Cerebellar nuclear complex (tissue), 1 donor: ENCODE measurements at regions not wholly inside any gene's neighbourhood (a gene's known extent, or its start where the extent isn't known, plus 50 kb on each side); places are given as distances from the start of the nearest gene placed in this dataset.

Experiments used
- DNase-seq, 2 experiments: peaks; one replicate each; lab custom pipeline; 2025; lab: John Stamatoyannopoulos, UW

DNA sequence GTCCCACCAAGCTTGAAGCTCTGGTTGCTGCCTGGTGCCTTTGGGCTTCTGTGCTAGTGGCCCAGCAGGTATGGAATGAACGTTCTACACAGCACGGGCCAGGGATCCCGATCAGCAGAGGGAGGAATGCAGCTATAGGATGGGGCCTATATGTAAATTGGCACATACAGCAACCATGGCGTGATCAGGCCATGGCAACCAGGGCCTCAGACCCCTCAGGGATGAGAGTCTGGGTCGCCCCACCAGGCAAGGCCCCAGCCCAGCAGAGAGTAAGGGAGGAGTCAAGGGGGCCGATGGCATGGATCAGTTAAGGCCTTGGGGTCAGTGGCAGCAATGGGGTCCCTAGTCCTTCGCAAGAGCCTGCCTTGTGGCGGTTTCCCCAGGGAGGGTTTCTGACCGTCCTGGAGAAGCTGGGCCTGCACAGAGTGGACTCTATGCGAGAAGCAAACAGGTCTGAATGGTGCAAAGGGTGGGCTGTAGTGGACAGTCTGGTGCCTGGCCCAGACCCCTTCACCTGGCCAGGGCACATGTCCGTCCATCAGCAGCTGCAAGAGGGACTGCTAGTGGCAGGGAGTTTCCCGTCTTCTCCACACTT is 98.2 kb upstream of the SLC22A11 start:
- no peak for DNase-seq

DNA sequence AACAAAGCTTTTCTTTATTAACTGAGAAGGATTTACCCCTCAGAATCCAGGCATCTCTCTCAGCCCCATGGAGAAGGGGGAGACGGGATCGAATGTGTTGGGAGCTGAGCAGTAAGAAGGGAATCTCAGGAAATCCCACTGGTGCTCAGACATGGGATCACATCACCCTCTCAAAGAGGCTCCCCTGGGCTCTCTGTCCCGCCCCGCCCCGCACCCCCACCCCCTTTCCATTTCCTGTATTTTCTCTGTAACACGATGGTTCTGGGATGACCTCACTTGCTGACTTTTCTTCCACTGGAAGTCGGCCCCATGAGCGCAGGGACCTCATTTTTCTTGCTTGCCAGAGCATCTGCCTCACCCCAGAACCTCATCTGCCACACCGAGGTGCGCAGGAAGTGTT is 96.7 kb upstream of the SLC22A11 start:
- DNase-seq, result no peak

- DNase-seq, result no peak
Measured at GRCh38 chr11:64459609-64460008, 96.1 kb upstream of the SLC22A11 start.

DNA sequence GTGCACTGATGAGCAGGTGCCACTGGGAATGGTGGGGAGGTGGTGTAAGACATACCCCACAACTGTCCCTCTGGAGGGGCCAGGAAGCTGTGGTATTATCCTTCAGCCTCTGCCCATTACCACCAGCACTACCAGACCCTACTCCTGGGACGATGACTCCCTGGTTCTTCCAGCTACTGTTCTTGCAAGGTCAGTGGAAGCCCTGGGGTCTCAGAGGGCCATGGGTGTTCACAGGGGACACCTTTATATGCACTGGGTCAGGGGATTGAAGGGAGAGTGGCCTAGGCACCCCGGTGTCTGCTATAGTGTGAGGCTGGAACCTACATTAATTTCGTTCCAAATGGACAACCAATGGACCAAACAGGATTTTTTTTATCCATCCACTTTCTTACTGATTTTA is 94.7 kb upstream of the SLC22A11 start:
- DNase-seq, result no peak

GRCh38 chr11:64466115-64466718 is 89.5 kb upstream of the SLC22A11 start:
- DNase-seq, result no peak

DNA sequence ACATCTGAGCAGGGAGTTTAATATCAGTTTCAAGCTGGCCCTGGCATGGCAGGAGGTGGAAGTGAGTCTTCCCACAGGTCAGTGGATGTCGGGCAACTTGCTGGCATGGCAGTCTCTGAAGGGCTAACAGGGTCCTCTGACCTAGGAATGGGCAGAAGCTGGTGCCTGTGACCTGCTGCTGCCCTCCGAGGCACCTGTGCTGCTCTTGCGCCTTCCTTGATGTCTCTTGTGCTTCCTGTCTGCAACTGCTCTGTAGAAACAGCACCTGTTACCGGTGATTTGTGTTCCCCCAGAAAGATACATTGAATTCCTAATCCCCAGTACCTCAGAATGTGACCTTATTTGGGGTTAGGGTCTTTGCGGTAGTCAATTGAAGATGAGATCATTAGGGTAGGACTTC is 86.5 kb upstream of the SLC22A11 start:
- no peak for DNase-seq

GRCh38 chr11:64472593-64473455 is 82.9 kb upstream of the SLC22A11 start:
- DNase-seq, result no peak

DNA sequence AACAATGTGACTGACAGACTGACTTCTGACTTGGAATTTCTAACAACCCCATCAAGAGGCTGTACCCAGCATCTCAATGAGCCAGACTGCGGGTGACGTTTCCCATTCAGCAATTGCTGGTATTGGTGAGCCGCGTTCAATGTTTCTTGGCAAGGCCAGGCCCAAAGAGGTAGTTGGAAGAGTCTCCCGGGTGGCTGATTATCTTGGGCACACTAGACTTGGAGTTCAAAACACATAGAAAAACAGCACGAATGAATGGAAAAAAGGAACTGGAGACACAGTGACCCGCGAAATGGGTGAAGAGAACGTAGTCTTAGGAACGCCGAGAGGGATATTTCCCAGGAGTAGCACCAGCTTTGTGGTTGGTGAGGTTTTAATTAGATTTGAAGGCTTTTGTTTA is 81.1 kb upstream of the SLC22A11 start:
- DNase-seq, result no peak

DNA sequence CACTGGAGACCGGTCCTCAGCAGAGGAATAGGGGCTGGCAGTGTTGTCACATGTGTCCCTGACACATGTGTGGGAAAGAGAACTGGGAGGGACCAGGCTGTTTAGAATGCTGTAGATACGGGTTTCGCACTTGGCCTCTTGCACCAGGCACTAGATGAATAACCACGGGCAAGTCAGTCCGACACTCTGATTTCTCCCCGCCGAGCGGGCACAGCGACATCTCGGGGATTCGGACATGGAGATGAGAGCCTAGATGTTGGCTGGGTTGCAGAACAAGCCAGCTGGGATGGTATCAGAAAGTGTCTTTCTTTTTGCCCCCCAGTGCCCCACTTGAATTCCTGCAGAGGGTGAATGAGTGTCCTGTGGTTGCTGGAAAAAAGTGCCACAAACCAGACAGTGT is 80.6 kb upstream of the SLC22A11 start:
- no peak for DNase-seq

GRCh38 chr11:64476881-64477280 is 78.9 kb upstream of the SLC22A11 start:
- DNase-seq, result no peak

DNA sequence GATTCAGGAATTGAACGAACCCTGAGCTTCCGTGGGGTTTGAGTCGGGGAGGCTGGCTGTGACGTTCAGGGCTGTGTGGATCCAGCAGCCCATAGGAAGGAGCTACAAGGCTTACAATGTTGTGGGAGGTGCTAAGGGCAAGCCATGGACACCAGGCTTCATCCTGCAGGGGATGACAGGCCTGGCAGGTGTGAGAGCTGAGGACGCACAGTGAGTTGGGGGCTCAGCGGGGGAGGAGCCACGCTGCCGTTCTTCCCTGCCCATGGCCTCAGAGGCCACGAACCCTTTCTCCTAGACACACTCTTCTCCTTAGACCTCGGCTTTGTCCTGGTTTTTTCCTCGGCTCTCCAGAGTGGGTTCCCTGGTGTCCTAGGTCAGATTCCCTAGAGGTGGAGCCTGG is 78.1 kb upstream of the SLC22A11 start:
- DNase-seq, result no peak

GRCh38 chr11:64482588-64482987 is 73.2 kb upstream of the SLC22A11 start:
- no peak for DNase-seq

GRCh38 chr11:64484191-64485022 is 71.3 kb upstream of the SLC22A11 start:
- DNase-seq, result no peak

DNA sequence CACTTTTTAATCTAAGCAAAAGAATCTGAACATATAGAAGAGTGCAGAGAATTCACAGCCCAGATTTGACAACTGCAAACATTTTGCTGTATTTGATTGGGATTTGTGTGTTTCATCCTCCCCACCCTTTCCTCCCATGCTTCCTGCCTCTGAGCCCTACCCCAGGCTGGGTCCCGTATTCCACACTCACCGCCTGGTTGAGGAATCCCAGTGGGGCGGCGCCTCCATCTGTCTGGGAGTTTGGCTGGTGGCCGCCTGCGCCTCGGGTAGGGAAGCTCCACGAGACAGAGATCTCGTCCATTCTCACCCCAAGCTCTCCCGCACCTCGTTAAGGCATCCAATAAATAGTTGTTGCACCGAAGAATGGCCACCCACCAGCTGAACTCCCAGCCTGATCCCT is 70.7 kb upstream of the SLC22A11 start:
- no peak for DNase-seq

- no peak for DNase-seq
Measured at GRCh38 chr11:64489831-64490441, 65.8 kb upstream of the SLC22A11 start.

DNA sequence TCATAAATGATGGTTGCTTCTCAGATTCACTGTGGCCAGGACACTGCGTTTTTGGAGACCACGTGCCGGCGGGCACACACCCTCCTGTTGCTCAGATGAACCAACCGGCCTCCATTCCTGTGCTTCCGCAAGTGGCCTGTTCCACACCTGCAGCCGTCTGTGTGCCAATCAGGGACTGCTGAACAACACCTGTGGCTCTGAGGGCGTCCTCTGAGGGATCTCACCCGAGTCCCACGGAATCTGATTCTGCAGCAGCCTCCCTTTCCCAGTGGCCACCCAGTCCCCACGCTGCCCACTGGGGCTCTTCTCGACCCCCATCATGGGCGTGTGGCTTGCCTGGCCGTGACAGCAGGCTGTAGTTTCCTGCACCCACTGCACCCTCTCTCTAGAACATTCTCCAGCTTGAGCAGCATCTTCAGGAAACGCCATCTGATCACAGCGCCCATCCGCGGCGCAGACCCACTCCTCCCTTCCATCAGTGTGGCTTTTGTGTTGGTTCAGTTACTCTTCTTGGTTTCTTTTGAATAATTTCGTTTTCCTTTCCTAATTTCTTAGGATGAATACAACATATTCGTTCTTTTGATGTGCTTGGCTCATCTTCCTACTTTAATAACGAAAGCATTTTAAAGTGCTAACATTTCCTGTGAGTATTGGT is 65.1 kb upstream of the SLC22A11 start:
- DNase-seq, result no peak

DNA sequence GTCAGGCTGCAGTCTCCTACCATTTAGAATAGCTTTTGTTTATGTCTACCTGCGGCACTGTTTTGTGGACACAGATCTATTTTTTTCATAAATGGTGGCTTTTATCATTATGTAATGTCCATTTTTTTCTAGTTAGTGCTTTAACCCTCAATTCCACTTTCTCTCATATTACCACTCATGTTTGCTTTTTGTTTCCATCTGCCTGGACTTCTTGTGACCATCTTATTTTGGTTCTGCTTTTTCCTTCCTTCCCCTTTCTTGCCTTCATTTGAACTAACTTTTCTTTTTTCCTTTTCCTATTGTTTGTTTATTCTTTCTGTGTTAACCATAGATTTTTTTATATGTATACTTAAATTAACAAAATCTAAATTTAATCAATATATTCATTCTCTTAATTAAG is 63.2 kb upstream of the SLC22A11 start:
- no peak for DNase-seq

DNA sequence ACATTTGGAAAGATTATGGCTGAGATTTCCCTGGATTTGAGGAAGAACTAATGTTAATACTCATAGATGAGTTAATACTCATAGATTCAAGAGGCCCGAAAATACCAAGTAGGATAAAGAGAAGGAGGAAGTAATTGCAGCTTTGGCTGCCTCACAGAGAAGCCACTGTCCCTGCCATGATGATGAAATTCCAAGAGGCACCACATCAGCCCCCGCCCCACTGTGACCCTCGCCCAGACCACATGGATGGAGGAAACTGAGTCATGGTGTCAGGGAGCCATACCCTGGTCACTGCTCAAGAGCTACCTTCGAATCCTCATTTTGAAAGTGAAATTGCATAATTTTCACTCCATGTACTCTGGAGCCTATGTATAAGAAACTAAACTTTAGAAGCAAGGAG is 57.6 kb upstream of the SLC22A11 start:
- no peak for DNase-seq

DNA sequence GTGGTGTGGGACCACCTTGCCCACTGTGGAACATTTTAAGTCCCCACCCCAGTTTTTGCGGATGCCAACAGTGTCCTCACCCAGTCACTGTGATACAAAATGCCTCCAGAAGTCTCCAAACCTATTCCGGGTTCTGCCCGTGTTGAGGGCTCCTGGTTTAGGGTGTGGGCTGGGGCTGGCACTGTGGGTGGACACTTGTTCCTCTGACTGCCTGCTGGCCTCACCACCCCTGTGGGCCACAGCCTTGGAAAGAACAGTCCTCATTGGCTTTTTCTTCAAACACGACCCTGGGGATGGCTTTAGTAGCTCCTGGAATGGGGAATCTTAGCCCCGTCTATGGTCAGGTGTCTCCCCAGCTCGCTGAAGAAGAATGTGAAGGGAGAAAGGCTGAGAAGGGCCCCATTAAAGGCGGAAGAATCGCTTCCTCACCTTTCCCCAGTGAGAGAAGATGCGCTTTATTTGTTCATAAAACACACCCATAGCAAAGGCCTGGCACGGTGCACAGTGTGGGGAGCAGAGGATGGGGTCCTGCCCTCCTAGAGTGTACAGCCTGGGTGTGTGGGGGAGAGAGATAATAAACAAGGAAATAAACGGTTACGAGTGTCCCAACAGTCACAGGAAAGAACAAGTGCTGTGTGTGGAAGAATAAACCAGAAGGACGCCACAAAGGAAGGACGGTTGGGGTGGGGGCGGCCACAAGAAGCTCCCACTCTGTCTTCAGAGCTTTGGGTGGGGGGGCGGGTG is 56.3 kb upstream of the SLC22A11 start:
- no peak for DNase-seq

GRCh38 chr11:64500176-64501013 is 55.3 kb upstream of the SLC22A11 start:
- no peak for DNase-seq
